Kidney (tissue), 13 donors: ENCODE measurements at regions not wholly inside any gene's neighbourhood (a gene's known extent, or its start where the extent isn't known, plus 50 kb on each side); places are given as distances from the start of the nearest gene placed in this dataset.

ENCODE experiments used
- DNase-seq, 5 donors: peaks; one replicate each; pipeline ENCODE4 v3.0.0-alpha.2; 2013 to 2020
- FAIRE-seq: peaks from 2 replicates; lab custom pipeline; 2012; peaks lifted over from hg19 to GRCh38; lab: Jason Lieb, UNC
- H3K27ac ChIP-seq, 2 donors: one replicate each; pipeline ENCODE4 v1.7.0; 2013; ENCODE audit warnings: low read depth in 2 of 2, low read length in 2 of 2, inconsistent platforms in 1 of 2
- H3K27me3 ChIP-seq: one replicate; pipeline ENCODE4 v1.7.1; 2013; ENCODE audit warnings: low read length, inconsistent platforms; ENCODE audit not compliant: control insufficient read depth, insufficient read depth
- H3K36me3 ChIP-seq, 3 donors: one replicate each; pipeline versions ENCODE4 v1.7.0 to v1.7.1; 2013; ENCODE audit warnings: low read length in 3 of 3, control low read depth in 1 of 3, inconsistent platforms in 1 of 3; ENCODE audit not compliant: insufficient read depth in 3 of 3, control insufficient read depth in 2 of 3
- H3K4me1 ChIP-seq, 3 donors: one replicate each; pipeline versions ENCODE4 v1.7.0 to v1.7.1; 2013; ENCODE audit warnings: low read length in 3 of 3, inconsistent platforms in 1 of 3, low read depth in 1 of 3; ENCODE audit not compliant: control insufficient read depth in 2 of 3, insufficient read depth in 2 of 3
- H3K4me3 ChIP-seq, 3 donors: one replicate each; pipeline versions ENCODE4 v1.7.0 to v1.8.1; 2013; ENCODE audit warnings: low read length in 3 of 3, control low read depth in 1 of 3, inconsistent platforms in 1 of 3
- H3K9ac ChIP-seq, 3 donors: one replicate each; pipeline versions ENCODE4 v1.7.0 to v1.7.1; 2013; ENCODE audit warnings: low read length in 3 of 3, control low read depth in 1 of 3, inconsistent platforms in 1 of 3
- H3K9me3 ChIP-seq, 3 donors: one replicate each; pipeline versions ENCODE4 v1.7.0 to v1.7.1; 2013; ENCODE audit warnings: low read length in 3 of 3, control low read depth in 1 of 3, inconsistent platforms in 1 of 3; ENCODE audit not compliant: control insufficient read depth in 2 of 3, insufficient read depth in 1 of 3
- intact Hi-C: fragments of 100-400 bp; cut with DNase I; formaldehyde crosslinking; loops from one replicate; pipeline ENCODE4 v1.11.1; 2022
- TF ChIP-seq, protein P1 (sequence below): IDR thresholded peaks from 3 replicates; pipeline ENCODE4 v1.5.1; 2012; ENCODE audit warnings: mild to moderate bottlenecking, moderate library complexity, borderline replicate concordance; ENCODE audit not compliant: insufficient read depth; ENCODE audit errors: extremely low read depth
- donor health status: control.
- donor health status: control.
- donor health status: control.
- donor health status: control.
- donor health status: control.
- donor health status: DM: yes; HTN: yes; CAD: no.
- donor health status: Normal renal cell carcinoma (clear cell type).

DNA sequence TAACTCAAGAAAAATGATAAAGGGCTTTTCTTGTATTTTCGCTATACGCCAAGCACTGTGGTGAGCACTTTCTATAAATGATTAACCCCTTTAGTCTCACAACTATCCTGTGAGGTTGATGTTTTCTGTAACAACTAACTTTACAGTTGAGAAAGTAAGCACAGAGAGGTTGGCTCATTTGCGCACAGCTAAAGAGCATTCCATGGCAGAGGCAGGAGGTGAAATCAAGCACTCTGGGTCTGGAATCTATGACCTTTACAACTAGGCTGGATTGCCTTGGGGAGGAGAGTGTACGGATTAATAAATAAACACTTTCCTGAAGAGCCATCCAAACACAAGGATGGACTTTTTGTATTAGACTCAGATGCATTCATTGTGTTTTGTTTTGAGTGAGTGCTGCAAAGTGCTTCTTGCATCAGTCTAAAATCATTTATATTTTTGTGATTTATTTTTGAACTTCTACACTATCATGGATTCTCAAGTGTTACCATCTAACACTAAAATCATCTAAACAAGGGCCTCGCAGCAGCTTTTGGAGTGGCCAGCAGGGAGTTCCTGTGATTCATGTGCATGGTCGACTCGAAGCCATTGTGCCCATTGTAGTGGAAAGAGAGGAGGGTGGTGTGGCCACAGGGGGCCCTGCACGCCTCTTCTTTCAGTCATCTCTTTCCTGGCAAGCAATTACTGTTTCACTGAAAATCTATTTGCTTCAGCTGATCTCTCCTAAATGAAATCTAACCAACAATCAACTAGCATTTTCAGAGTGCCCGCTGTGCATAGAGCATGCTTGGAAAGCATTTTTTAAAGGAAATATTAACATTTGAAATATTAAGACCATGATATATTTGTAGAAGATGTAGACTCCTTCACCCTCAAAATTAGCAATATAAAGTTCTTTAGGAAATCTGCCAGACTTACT is 633.4 kb upstream of the COBL start:
- FAIRE-seq (no peak), DNase-seq (peak in 1 of 5 donors; percentile 4)
- H3K9ac ChIP-seq: no peak overlapping the region
- H3K27me3 ChIP-seq: no peaks in the 10 kb centered on the region
- H3K36me3 ChIP-seq: no peaks in the 10 kb centered on the region
- H3K27ac ChIP-seq: no peak overlapping the region
- H3K9me3 ChIP-seq: no peaks in the 10 kb centered on the region
- H3K4me3 ChIP-seq: no peak overlapping the region
- intact Hi-C loops: no loop called here
- TF ChIP-seq, protein P1, sequence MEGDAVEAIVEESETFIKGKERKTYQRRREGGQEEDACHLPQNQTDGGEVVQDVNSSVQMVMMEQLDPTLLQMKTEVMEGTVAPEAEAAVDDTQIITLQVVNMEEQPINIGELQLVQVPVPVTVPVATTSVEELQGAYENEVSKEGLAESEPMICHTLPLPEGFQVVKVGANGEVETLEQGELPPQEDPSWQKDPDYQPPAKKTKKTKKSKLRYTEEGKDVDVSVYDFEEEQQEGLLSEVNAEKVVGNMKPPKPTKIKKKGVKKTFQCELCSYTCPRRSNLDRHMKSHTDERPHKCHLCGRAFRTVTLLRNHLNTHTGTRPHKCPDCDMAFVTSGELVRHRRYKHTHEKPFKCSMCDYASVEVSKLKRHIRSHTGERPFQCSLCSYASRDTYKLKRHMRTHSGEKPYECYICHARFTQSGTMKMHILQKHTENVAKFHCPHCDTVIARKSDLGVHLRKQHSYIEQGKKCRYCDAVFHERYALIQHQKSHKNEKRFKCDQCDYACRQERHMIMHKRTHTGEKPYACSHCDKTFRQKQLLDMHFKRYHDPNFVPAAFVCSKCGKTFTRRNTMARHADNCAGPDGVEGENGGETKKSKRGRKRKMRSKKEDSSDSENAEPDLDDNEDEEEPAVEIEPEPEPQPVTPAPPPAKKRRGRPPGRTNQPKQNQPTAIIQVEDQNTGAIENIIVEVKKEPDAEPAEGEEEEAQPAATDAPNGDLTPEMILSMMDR: no peak
- H3K4me1 ChIP-seq: no peaks in the 10 kb centered on the region

DNA sequence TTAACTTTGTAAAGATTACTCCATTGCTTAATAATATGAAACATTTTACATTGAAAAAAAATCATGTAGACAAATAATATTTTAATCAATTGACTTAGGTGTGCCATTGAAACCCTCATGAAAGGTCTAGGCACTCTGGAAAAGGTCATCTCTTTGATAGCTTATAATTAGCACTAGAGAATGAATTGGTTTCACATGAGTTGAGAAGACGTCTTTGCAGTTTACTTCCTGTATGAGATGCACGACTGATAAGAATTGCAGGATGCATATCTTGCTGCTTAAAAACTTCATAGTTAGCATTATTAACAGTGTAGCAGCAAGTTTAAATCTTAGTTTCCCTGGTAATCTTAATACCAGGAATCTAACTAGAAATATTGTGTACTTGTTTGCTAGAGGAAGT is 614.2 kb upstream of the COBL start:
- H3K27me3 ChIP-seq: no peaks in the 10 kb centered on the region
- no peak for FAIRE-seq
- intact Hi-C loops: no loop called here
- no peak overlapping the region for H3K4me3 ChIP-seq
- TF ChIP-seq, protein P1: no peak
- H3K4me1 ChIP-seq: no peaks in the 10 kb centered on the region
- H3K9me3 ChIP-seq: no peaks in the 10 kb centered on the region
- H3K9ac ChIP-seq: no peak overlapping the region
- no peak for DNase-seq
- no peak overlapping the region for H3K27ac ChIP-seq
- no peaks in the 10 kb centered on the region for H3K36me3 ChIP-seq

DNA sequence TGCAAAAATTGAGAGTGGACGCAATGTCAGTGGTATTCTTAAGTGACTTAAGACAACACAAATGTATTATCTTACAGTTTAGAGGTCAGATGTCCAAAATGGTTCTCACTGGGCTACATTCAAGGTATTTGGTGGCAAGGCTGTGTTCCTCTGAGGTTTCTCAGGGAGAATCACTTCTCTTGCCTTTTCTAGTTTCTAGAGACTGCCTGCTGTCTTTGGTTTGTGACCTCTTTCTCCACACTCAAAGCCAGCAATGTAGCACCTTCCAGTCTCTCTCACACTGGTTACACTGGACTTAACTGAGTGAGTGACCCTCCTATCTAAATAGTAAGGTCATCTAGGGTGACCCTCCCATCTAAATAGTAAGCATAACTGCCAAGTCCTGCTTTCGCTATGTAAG is 613.2 kb upstream of the COBL start:
- Histone ChIP-seq H3K36me3 (no peaks in the 10 kb centered on the region), H3K27me3 (no peaks in the 10 kb centered on the region), H3K9me3 (no peaks in the 10 kb centered on the region), H3K4me3 (no peak overlapping the region), H3K27ac (no peak overlapping the region), H3K4me1 (no peaks in the 10 kb centered on the region), H3K9ac (no peak overlapping the region)
- TF ChIP-seq, protein P1: no peak
- FAIRE-seq: no peak
- no peak for DNase-seq
- intact Hi-C loops: no loop called here
